ENCODE measurements at regions not wholly inside any gene's neighbourhood (a gene's known extent, or its start where the extent isn't known, plus 50 kb on each side); places are given as distances from the start of the nearest gene placed in this dataset.

- peaks cover 2 to 6% (median 5%) of the 10 kb centered on the region in 5 donors for H3K9me3 Mint-ChIP-seq
- no peak overlapping the region for H3K27ac Mint-ChIP-seq
- H3K4me1 ChIP-seq (ENCODE audit: insufficient read depth, low read length) = no peaks in the 10 kb centered on the region
- H3K36me3 Mint-ChIP-seq = no peaks in the 10 kb centered on the region
- no peak for DNase-seq
- no peaks in the 10 kb centered on the region for H3K27me3 ChIP-seq (ENCODE audit: insufficient read depth, low read length, poor library complexity, severe bottlenecking)
- no peak overlapping the region for H3K27ac ChIP-seq (ENCODE audit: low read depth, low read length)
- no peaks in the 10 kb centered on the region for H3K27me3 Mint-ChIP-seq
- H3K4me1 Mint-ChIP-seq = no peaks in the 10 kb centered on the region
- no peak overlapping the region for H3K4me3 Mint-ChIP-seq
- ChIA-PET POLR2A (no interaction called here), CTCF (no interaction called here)
- no peaks in the 10 kb centered on the region for H3K36me3 ChIP-seq (ENCODE audit: insufficient read depth, low read length)
- H3K9me3 ChIP-seq (ENCODE audit: low read length) = no peaks in the 10 kb centered on the region
- no peak overlapping the region for H3K4me3 ChIP-seq (ENCODE audit: low read length)
These were observed 609.3 kb upstream of the IMPG1 start for GRCh38 chr6:76681781-76682180.

GRCh38 chr6:76677017-76677416, 604.6 kb upstream of the IMPG1 start:
- Histone ChIP-seq H3K36me3 (ENCODE audit: insufficient read depth, low read length) (no peaks in the 10 kb centered on the region), H3K4me3 (ENCODE audit: low read length) (no peak overlapping the region), H3K27ac (ENCODE audit: low read depth, low read length) (no peak overlapping the region), H3K4me1 (ENCODE audit: insufficient read depth, low read length) (no peaks in the 10 kb centered on the region), H3K27me3 (ENCODE audit: insufficient read depth, low read length, poor library complexity, severe bottlenecking) (no peaks in the 10 kb centered on the region), H3K9me3 (ENCODE audit: low read length) (no peaks in the 10 kb centered on the region)
- H3K27ac Mint-ChIP-seq = no peak overlapping the region
- ChIA-PET CTCF (no interaction called here), POLR2A (no interaction called here)
- no peaks in the 10 kb centered on the region for H3K36me3 Mint-ChIP-seq
- peaks cover 2 to 5% (median 3%) of the 10 kb centered on the region in 5 donors for H3K9me3 Mint-ChIP-seq
- H3K4me3 Mint-ChIP-seq = no peak overlapping the region
- no peak for DNase-seq
- no peaks in the 10 kb centered on the region for H3K27me3 Mint-ChIP-seq
- no peaks in the 10 kb centered on the region for H3K4me1 Mint-ChIP-seq

- no peaks in the 10 kb centered on the region for H3K27me3 Mint-ChIP-seq
- Histone ChIP-seq H3K27me3 (ENCODE audit: insufficient read depth, low read length, poor library complexity, severe bottlenecking) (no peaks in the 10 kb centered on the region), H3K4me3 (ENCODE audit: low read length) (no peak overlapping the region), H3K36me3 (ENCODE audit: insufficient read depth, low read length) (no peaks in the 10 kb centered on the region), H3K27ac (ENCODE audit: low read depth, low read length) (no peak overlapping the region), H3K9me3 (ENCODE audit: low read length) (no peaks in the 10 kb centered on the region), H3K4me1 (ENCODE audit: insufficient read depth, low read length) (no peaks in the 10 kb centered on the region)
- no peaks in the 10 kb centered on the region for H3K36me3 Mint-ChIP-seq
- ChIA-PET POLR2A (no interaction called here), CTCF (no interaction called here)
- no peak overlapping the region for H3K4me3 Mint-ChIP-seq
- peaks cover 2 to 8% (median 3%) of the 10 kb centered on the region in 5 donors for H3K9me3 Mint-ChIP-seq
- no peaks in the 10 kb centered on the region for H3K4me1 Mint-ChIP-seq
- no peak for DNase-seq
- H3K27ac Mint-ChIP-seq = no peak overlapping the region
These were observed 599.3 kb upstream of the IMPG1 start for GRCh38 chr6:76671751-76672150.

- no peak overlapping the region for H3K27ac ChIP-seq (ENCODE audit: low read depth, low read length)
- H3K4me3 Mint-ChIP-seq = no peak overlapping the region
- no peak for DNase-seq
- H3K36me3 ChIP-seq (ENCODE audit: insufficient read depth, low read length) = no peaks in the 10 kb centered on the region
- H3K4me3 ChIP-seq (ENCODE audit: low read length) = no peak overlapping the region
- peaks cover 0 to 2% (median 0%) of the 10 kb centered on the region in 3 donors for H3K36me3 Mint-ChIP-seq
- POLR2A ChIA-PET = no interaction called here
- H3K27me3 Mint-ChIP-seq = no peaks in the 10 kb centered on the region
- no peaks in the 10 kb centered on the region for H3K9me3 ChIP-seq (ENCODE audit: low read length)
- no peaks in the 10 kb centered on the region for H3K4me1 Mint-ChIP-seq
- no peak overlapping the region for H3K27ac Mint-ChIP-seq
- H3K27me3 ChIP-seq (ENCODE audit: insufficient read depth, low read length, poor library complexity, severe bottlenecking) = no peaks in the 10 kb centered on the region
- CTCF ChIA-PET = no interaction called here
- H3K4me1 ChIP-seq (ENCODE audit: insufficient read depth, low read length) = no peaks in the 10 kb centered on the region
- H3K9me3 Mint-ChIP-seq = peaks cover 2 to 10% (median 5%) of the 10 kb centered on the region in 5 donors
These were observed 571.8 kb upstream of the IMPG1 start for GRCh38 chr6:76644231-76644630.

- POLR2A ChIA-PET = no interaction called here
- no peaks in the 10 kb centered on the region for H3K36me3 ChIP-seq (ENCODE audit: insufficient read depth, low read length)
These were observed 567.5 kb upstream of the IMPG1 start for GRCh38 chr6:76639941-76640340.

GRCh38 chr6:76634695-76635094, 562.2 kb upstream of the IMPG1 start:
- no peaks in the 10 kb centered on the region for H3K9me3 ChIP-seq (ENCODE audit: low read length)
- H3K4me1 ChIP-seq (ENCODE audit: insufficient read depth, low read length) = no peaks in the 10 kb centered on the region
- POLR2A ChIA-PET = no interaction called here
- Mint-ChIP-seq H3K36me3 (no peaks in the 10 kb centered on the region), H3K9me3 (peaks cover 0 to 17% (median 3%) of the 10 kb centered on the region in 5 donors), H3K27ac (no peak overlapping the region), H3K4me3 (no peak overlapping the region), H3K4me1 (no peaks in the 10 kb centered on the region), H3K27me3 (no peaks in the 10 kb centered on the region)
- CTCF ChIA-PET = no interaction called here
- H3K27me3 ChIP-seq (ENCODE audit: insufficient read depth, low read length, poor library complexity, severe bottlenecking) = no peaks in the 10 kb centered on the region
- no peak for DNase-seq
- no peak overlapping the region for H3K27ac ChIP-seq (ENCODE audit: low read depth, low read length)
- H3K36me3 ChIP-seq (ENCODE audit: insufficient read depth, low read length) = no peaks in the 10 kb centered on the region
- H3K4me3 ChIP-seq (ENCODE audit: low read length) = no peak overlapping the region

More at GRCh38 chr6:76639941-76640340, 567.5 kb upstream of the IMPG1 start:
- Histone ChIP-seq H3K27ac (ENCODE audit: low read depth, low read length) (no peak overlapping the region), H3K4me1 (ENCODE audit: insufficient read depth, low read length) (no peaks in the 10 kb centered on the region), H3K27me3 (ENCODE audit: insufficient read depth, low read length, poor library complexity, severe bottlenecking) (no peaks in the 10 kb centered on the region), H3K4me3 (ENCODE audit: low read length) (no peak overlapping the region), H3K9me3 (ENCODE audit: low read length) (no peaks in the 10 kb centered on the region)
- H3K4me3 Mint-ChIP-seq = no peak overlapping the region
- H3K4me1 Mint-ChIP-seq = no peaks in the 10 kb centered on the region
- no peak overlapping the region for H3K27ac Mint-ChIP-seq
- no peak for DNase-seq
- CTCF ChIA-PET = no interaction called here
- peaks cover 0 to 2% (median 0%) of the 10 kb centered on the region in 3 donors for H3K36me3 Mint-ChIP-seq
- H3K27me3 Mint-ChIP-seq = no peaks in the 10 kb centered on the region
- peaks cover 2 to 7% (median 2%) of the 10 kb centered on the region in 5 donors for H3K9me3 Mint-ChIP-seq

GRCh38 chr6:76633259-76633658, 560.8 kb upstream of the IMPG1 start:
- no peaks in the 10 kb centered on the region for H3K36me3 Mint-ChIP-seq

GRCh38 chr6:76631622-76632021, 559.2 kb upstream of the IMPG1 start:
- no peaks in the 10 kb centered on the region for H3K36me3 ChIP-seq (ENCODE audit: insufficient read depth, low read length)
- H3K27me3 ChIP-seq (ENCODE audit: insufficient read depth, low read length, poor library complexity, severe bottlenecking) = no peaks in the 10 kb centered on the region
- no peak overlapping the region for H3K27ac ChIP-seq (ENCODE audit: low read depth, low read length)
- CTCF ChIA-PET = no interaction called here
- Mint-ChIP-seq H3K36me3 (no peaks in the 10 kb centered on the region), H3K27ac (no peak overlapping the region), H3K4me1 (no peaks in the 10 kb centered on the region), H3K27me3 (peaks cover 0 to 2% of the 10 kb centered on the region in 2 donors), H3K9me3 (peaks cover 0 to 22% (median 6%) of the 10 kb centered on the region in 5 donors), H3K4me3 (no peak overlapping the region)
- no peak overlapping the region for H3K4me3 ChIP-seq (ENCODE audit: low read length)
- POLR2A ChIA-PET = no interaction called here
- DNase-seq = no peak
- no peaks in the 10 kb centered on the region for H3K4me1 ChIP-seq (ENCODE audit: insufficient read depth, low read length)
- no peaks in the 10 kb centered on the region for H3K9me3 ChIP-seq (ENCODE audit: low read length)

More at GRCh38 chr6:76633259-76633658, 560.8 kb upstream of the IMPG1 start:
- Histone ChIP-seq H3K27me3 (ENCODE audit: insufficient read depth, low read length, poor library complexity, severe bottlenecking) (no peaks in the 10 kb centered on the region), H3K36me3 (ENCODE audit: insufficient read depth, low read length) (no peaks in the 10 kb centered on the region), H3K4me1 (ENCODE audit: insufficient read depth, low read length) (no peaks in the 10 kb centered on the region), H3K9me3 (ENCODE audit: low read length) (no peaks in the 10 kb centered on the region), H3K27ac (ENCODE audit: low read depth, low read length) (no peak overlapping the region), H3K4me3 (ENCODE audit: low read length) (no peak overlapping the region)
- no peak overlapping the region for H3K27ac Mint-ChIP-seq
- H3K4me3 Mint-ChIP-seq = no peak overlapping the region
- no peaks in the 10 kb centered on the region for H3K27me3 Mint-ChIP-seq
- CTCF ChIA-PET = no interaction called here
- POLR2A ChIA-PET = no interaction called here
- H3K9me3 Mint-ChIP-seq = peaks cover 0 to 17% (median 5%) of the 10 kb centered on the region in 5 donors
- DNase-seq = no peak
- H3K4me1 Mint-ChIP-seq = no peaks in the 10 kb centered on the region

GRCh38 chr6:76615395-76615794, 542.9 kb upstream of the IMPG1 start:
- H3K9me3 Mint-ChIP-seq = peaks cover 0 to 8% (median 5%) of the 10 kb centered on the region in 5 donors
- H3K27me3 ChIP-seq (ENCODE audit: insufficient read depth, low read length, poor library complexity, severe bottlenecking) = no peaks in the 10 kb centered on the region
- no peak for DNase-seq
- no peaks in the 10 kb centered on the region for H3K36me3 Mint-ChIP-seq
- no peak overlapping the region for H3K27ac Mint-ChIP-seq
- no peaks in the 10 kb centered on the region for H3K4me1 Mint-ChIP-seq
- no peaks in the 10 kb centered on the region for H3K36me3 ChIP-seq (ENCODE audit: insufficient read depth, low read length)
- no peaks in the 10 kb centered on the region for H3K9me3 ChIP-seq (ENCODE audit: low read length)
- no peak overlapping the region for H3K27ac ChIP-seq (ENCODE audit: low read depth, low read length)
- H3K4me3 Mint-ChIP-seq = no peak overlapping the region
- H3K4me3 ChIP-seq (ENCODE audit: low read length) = no peak overlapping the region
- no peaks in the 10 kb centered on the region for H3K4me1 ChIP-seq (ENCODE audit: insufficient read depth, low read length)
- no peaks in the 10 kb centered on the region for H3K27me3 Mint-ChIP-seq
- CTCF ChIA-PET = no interaction called here
- POLR2A ChIA-PET = no interaction called here

All from CD8-positive, alpha-beta memory T cell (primary cell).